CD4-positive, alpha-beta T cell treated with Interleukin-6 at 100 ng/mL for 8 hours (primary cell): ENCODE measurements at regions not wholly inside any gene's neighbourhood (a gene's known extent, or its start where the extent isn't known, plus 50 kb on each side); places are given as distances from the start of the nearest gene placed in this dataset.
"Not testable (repeated sequence)": the region's sequence is repeated elsewhere in the genome, so short reads cannot be mapped to it uniquely, and the experiment has no call there.

ENCODE experiments used
- DNase-seq: peaks from one replicate; pipeline ENCODE4 v3.0.0-alpha.2; 2020; ENCODE audit warnings: mixed read lengths, low spot score

DNA sequence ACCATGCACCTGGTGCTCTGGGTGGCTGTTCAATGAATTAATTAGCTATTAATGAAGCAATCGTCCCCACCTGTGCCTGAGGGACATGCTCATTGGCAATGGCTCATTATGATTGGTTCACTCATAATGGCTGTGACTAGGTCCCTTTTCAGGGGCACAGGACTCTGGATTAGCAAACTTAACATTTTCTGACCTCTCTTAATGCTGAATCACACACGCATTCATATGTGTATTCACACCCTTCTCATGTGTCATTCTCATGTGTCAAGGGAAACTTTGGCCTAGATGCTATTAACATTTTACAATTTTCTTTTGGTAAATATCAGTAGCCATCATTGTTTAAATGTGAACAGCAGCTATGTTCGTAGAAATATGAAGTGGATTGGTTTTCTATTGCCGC, 98.9 kb upstream of the PMAIP1 start:
- DNase-seq: no peak

DNA sequence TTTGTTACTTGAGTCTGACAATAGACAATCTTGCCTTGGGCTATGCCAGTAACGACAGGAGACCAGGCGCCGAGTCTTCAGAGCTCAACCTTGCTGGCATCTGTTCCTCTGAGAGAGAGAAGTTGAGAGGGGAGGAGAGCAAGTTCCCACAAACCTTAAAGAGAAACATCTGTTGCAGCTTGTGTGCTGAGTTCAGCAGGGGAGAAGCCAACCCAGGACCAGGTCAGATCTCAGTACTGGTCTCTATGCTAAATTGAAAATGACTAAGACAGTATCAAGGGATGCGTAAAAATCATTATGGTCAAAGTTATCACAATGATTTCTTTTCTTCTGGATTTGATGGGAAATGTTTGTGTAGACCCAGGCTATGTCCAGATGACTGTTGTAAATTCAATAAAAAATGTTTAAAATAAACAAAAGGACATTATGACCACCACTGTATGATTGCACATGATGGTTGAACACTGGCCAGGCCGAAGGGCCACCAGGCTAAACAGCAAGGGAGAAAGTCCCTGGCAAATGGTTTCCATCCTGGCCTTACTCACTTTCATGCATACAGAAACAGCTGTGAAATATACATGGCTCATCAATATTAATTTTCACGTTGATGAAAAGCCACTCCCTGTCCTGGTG, 100.3 kb upstream of the PMAIP1 start:
- DNase-seq: no peak

DNA sequence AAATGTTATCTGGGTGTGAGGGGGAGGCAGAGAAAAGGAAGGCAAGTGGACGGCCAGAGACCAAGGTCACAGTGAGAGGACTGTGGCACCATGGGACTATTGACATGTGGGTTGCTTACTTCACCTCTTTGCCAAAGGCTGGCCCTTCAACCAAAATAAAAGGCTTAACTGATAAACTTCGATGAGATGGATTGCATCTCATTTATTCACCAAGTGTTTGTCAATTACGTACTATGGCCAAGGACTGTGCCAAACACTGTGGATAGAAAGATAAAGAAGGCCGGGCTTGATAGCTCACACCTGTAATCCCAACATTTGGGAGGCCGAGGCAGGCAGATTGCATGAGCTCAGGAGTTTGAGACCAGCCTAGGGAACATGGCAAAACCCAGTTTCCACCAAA, 98.7 kb upstream of the CCBE1 start:
- DNase-seq: no peak

DNA sequence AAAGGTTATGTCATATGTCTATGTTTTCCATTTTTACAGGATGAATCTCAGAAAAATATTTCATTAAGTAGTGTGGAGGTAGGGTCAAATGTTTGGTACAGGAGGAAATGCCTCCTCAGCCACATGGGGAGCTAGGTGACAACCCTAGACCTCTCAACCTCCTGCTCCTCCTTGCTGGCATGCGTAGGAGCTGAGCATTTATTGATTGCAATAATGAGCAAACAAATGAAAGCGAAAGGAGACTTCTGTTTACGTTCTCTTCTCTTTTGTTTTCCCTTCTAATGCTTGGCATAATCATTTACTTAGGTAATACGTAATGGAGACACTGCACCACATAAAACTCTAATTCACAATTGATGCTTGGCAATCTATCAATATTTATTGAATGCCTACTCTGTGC, 95.1 kb upstream of the CCBE1 start:
- no peak for DNase-seq

DNA sequence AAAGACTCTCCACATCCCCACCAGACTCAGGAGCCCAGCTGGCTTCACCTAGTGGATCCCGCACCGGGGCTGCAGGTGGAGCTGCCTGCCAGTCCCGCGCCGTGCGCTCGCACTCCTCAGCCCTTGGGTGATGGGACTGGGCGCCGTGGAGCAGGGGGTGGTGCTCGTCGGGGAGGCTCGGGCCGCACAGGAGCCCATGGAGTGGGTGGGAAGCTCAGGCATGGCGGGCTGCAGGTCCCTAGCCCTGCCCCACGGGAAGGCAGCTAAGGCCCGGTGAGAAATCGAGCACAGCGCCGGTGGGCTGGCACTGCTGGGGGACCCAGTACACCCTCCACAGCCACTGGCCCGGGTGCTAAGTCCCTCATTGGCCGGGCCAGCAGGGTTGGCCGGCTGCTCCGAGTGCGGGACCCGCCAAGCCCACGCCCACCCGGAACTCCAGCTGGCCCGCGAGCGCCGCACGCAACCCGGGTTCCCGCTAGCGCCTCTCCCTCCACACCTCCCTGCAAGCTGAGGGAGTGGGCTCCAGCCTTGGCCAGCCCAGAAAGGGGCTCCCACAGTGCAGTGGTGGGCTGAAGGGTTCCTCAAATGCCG, 93.2 kb upstream of the CCBE1 start:
- DNase-seq: not testable (repeated sequence)

DNA sequence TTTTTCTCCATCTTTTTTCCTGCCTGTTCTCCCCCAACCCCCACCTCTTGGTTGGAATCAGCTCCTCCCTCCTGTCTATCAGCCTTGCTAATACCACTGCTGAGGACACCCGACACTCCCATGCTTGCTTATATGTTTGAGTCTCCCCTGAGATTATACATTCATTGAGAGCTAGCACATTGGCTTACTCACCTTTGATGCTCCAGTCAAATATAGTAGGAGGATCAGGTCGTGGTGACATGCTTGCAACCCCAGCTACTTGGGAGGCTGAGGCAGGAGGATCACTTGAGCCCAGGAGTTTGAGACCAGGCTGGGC, 91.5 kb upstream of the CCBE1 start:
- no peak for DNase-seq

DNA sequence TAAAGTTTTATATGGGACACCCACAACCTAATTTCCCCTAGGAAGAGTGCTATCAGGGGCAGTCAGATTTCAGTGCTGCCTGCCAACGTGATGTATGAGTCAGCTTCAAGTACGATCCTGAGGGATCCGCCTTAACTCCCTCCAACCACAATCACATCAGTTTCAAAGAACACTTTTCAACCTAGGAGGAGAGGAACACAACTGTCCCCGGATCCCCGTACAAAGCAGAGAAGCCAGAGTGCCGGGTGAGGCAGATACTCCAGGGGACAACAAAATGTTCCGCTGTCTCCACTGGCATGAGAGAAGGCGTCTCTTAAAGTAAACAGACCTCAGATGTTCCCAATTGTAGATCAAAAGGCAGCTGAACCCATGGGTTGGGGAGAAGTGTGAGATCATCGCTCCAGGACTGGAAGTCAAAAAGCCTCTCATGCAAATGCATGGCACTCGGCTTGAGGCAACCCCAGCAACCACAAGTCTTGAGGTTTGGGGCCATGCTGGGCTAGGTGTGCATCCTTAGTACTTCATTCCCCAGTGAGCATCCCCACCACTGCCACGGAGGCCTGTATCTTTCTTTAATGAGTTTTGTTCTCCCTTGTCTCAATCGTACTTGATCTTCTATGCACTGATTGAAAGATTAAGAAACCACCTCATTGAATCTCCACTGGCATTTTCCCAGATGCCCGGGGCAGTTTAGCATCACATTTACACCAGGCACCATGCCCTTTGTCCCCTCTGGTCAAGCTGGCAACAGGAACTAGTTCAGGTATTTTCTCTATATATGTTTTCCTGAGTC, 91.0 kb upstream of the CCBE1 start:
- no peak for DNase-seq

DNA sequence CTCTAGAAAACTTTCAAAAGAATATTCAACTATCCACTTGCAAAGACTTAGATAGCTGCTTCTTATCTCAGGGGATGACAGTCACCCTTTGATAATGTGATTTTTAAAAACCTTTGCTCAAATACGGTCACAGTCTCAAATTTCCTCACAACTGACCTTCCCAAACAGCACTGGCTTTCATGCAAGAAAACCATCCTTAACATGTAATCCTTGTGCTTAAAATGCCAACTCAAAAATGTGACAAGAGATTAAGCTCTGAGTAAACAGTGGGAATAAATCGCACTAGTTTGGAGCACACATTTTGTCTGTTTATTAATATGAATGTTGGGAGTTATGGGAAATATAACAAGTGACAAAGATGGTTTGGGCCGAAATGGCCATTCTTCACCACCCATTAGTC, 87.5 kb upstream of the CCBE1 start:
- no peak for DNase-seq

DNA sequence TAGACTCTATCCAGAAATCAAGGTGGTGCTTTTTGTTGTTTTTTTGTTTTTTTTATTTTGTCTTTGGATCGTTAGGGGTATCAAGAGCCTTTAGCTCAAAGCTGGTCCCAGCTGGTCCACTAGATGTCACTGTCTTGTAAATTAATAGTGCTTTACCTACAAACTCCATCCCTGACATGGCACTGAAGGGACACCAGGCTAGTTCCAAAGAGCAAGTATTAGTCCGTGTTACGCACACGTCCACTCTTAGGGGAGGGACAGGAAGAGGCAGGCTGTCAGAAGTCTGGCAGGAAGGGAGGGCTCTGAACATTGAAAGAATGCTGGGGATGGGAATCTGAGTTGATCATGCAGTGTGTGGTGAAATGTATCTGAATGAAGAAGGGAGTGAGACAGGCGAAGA, 85.9 kb upstream of the CCBE1 start:
- no peak for DNase-seq

DNA sequence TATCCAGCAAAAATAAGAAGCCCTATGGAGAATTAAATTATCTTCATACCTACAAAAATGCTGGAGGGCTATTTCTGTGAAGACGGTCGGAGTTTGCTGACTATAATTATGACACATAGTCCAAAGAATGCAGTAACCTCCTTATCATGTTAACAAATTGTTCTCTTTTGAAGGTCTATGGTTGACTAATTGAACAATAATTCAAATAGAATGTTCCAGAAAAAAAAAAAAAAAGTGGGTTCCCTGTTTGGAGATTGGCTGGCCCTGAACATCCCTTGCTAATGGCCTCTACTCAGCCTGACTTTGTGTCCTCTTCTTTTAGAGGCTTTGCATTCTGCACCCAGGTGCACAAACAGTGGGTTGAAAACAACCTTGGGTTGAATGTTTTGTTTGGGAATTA, 82.8 kb upstream of the CCBE1 start:
- DNase-seq: no peak

DNA sequence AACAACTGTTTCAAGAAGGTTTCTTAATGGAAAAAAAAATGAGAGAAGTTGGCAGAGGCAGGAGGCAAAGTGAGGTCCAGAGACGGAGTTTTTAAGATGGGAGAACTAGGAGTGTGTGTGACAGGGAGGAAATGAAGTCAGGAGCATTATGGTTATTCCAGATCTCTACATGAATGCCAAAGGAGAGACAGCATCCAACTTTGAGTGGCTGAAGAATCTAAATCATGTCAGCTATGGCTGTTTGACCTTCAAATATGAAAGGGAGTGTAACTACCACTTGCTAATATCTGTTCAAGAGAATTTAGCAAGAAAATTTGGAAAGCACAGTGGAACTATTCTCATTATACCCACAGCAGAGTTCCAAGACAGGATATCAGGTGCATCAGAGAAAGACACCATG, 81.2 kb upstream of the CCBE1 start:
- no peak for DNase-seq

DNA sequence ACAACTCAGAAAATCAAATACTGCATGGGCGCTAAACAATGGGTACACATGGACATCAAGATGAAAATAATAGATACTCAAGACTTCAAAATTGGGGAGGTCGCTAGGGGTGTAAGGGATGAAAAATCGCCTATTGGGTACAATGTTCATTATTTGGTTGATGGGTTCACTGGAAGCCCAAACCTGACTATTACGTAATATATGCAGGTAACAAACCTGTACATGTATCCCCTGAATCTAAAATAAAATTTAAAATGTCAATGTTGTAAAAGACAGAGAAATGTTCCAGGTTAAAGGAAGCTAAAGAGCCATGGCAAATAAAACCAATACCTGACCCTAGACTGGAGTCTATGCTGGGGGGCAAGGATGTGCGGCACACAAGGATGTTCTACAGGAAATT, 80.4 kb upstream of the CCBE1 start:
- DNase-seq: no peak

DNA sequence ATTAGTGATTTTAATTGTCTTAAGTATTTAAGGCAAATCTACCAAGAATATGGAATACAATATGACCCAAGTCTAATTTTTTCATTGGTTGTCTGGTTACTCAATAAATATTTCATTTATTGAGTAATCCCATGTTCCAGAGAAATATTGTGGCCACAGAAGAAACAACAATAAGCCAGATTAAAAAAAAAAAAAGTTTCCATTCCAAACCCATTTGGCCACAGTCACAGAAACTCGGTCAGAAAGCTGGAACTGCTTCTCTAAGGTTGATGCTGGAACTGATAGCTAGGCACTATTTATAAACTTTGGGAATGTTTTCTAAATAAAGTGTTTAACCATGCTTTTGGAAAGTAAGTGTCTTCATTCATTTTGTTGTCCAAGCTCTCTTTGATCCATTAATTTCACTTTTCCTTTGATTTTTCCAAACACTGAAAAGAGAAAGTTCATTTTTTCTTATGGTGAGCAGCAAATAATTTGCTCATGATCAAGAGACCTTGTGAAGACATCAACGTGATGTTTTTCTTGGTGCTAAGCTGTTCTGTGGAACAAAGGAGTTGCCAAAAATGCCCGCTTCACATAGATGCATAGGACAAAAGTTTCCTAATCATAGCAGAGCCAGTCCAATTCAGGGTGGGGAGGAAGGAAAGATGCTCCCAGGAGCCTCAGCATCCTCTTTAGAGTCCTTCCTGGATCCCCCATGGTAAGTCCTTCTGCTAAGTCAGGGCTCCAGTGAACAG, 72.1 kb upstream of the CCBE1 start:
- no peak for DNase-seq

DNA sequence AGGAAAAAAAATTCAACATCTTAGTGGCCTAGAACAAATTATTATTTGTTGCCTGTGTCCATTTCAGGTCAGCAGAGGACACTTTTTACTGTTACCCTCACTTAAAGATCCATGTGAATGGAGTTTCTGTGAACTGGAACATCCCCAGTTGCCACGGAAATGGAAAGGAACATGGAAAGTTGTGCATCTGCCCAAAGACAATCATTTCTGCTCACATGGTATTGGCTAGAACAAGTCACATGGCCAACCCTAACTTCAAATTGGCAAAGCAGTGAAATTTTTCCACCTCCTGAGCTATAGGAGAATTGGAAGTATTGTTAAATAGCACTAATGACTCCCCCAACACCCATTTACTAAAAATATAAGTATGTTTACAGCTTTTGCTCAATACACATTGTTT, 71.2 kb upstream of the CCBE1 start:
- DNase-seq: no peak

DNA sequence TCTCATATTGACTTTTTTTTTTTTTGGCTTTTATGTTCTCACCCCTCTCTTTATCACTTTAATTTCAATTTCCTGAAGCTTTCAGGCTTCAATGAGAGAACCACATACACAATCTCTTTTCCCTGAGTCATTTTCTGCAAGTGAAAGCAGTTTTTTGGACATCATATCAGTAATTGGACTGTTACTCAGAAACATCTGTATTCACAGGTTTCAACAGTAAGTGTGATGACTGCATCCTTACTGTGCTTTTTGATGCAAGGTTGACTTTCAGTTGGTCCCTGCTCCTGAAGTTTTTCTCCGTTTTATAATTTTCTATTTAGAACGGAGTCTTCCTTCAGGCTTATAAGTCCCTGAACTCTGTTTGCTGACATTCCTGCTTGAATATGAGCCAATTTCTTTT, 70.5 kb upstream of the CCBE1 start:
- no peak for DNase-seq

DNA sequence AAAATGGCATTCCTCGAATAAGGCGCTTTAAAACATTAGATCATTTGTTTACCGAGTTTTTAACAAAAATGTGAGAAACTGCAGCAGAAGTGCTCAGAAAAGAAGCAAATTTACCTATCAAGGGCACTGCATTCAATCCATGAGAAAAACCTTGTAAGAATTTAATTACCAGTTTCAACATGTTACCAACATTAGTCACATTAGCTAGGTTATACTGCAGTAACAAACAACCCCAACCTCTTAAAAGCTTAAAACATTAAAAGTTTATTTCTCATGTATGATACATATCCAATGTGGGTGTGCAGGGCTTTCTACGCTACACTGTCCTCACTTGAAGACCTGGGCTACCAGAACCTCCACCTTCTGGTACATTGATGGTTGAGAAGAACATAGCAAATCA, 68.1 kb upstream of the CCBE1 start:
- no peak for DNase-seq

DNA sequence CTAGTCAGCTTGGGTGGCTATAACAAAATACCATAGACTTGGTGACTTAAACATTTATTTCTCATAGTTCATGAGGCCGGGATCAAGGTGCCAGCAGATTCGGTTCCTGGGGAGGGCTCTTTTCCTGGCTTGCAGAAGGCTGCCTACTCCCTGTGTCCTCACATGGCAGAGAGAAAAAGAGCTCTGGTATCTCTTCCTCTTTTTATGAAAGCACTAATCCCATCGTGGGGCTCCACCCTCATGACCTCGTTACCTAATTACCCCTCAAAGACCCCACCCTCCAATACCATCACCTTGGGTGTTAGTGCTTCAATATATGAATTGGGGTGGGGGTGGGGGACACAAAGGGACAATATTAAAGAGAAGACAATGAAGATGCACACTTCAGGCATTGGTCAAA, 67.1 kb upstream of the CCBE1 start:
- no peak for DNase-seq

DNA sequence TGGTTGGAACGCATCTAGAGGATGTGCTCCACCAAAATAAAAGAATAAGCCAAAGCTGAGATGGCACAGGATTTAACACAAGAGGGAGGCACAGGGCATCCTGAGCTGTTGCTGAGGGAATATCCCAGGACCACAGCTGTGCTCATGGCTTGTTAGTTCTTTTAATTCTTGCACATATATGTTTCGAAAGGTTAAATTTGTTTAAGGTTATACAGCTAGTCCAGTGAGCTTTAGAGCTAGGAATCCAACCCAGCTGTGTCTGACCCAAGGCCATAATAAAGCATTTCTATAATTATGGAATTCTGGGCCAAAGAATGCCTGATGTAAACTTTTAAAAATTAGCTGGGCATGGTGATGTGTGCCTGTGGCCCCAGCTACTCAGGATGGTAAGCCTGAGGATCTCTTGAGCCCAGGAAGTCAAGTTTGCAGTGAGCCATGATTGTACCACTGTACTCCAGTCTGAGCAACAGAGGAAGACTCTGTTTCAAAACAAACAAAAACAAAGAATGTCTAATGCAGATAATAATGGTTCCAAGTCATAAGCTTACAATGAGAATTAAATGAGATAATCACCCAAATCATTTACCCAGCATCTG, 66.4 kb upstream of the CCBE1 start:
- no peak for DNase-seq

DNA sequence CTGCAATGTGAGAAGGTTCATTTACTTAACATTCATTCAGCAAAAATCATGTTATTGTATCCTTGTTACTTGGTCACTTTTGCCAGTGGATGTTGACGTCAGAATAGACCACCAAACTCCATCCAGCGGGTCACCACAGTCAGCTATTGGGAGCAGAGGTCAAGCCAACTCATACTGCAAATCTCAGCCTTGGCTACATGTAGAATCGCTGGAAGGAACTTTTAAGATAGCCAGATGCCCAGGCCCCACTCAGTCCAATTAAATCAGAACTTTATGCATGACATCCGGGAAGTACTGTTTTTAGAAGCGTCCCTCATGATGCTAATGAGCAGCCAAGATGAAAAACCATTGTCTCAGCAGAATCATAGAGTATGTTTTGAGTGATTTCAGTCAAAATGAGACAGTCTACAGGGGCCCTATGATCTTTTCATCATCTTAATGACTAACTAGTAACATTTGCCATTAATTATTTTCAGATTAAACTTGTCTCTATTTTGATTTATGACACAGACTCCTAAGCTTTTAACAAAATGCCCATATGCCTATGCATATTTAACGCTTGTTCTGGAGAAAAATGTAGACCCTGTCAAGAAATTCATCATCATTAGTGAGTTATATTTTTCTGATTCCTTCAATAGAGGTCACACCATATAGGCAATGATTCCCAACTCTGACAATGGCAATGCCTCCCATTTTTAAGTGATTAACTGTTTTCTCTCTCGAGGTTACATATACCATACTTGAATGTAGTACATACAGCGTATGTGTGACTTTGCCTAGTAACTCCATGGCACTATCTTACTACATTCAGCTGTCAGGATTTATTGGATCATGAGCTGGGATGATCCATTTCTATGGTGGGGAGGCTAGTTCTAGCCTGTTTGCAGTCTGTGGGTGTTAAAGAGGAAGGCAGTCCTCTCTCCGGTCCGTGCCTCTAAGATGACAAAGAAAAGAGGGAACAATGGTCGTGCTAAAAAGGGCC, 63.7 kb upstream of the CCBE1 start:
- no peak for DNase-seq

DNA sequence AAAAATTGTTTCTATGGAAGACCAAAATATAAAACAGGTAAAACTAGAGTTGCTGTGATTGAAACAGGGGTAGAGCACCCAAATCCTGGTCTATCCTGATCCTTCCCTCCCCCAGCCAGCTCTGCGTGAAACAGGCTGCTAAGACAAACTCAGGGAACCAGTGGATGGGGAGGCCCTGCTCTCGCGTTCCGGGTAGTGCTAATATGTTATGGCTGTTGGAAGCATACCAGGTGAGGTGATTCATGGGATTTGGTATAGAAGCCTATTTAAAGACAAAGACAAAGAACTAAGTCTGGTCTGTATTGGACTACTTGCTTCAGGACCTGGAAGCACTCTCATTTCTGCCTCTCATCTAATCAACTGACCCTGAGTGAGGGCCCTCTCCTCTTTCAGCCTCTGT, 63.0 kb upstream of the CCBE1 start:
- DNase-seq: no peak

DNA sequence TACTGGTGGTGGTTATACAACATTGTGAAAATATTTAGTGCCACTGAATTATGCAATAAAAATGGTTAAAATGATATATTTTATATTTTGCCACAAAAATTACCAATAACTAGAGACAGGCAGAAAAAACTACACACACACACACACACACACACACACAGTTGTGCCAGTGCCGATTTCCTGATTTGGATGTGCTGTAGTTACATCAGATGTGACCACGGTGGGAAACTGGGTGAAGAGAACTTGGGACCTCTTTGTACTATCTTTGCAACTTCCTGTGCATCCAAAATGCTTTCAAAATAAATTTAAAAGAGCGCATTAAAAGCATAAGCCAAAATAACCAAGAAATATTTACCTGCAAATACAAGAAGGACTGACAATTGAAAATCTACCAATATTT, 61.6 kb upstream of the CCBE1 start:
- no peak for DNase-seq

DNA sequence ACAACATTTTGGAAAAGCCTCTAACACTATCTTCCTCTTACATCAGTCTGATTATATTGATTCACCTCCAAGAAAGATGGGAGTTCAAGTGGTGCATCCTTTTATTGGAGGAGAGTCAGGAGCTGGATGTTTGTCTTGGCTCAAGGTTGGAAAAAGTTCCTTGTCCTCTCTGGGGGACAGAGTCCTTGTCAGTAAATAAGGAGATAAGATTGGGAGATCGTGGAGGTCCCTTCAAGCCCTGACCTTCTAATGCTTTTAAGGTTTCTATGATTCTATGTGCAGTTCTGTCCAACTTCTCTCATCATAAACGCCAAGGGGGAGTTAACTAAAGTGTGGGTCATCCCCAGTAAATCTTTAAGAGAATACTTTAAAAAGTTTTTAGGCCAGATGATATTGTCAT, 60.9 kb upstream of the CCBE1 start:
- no peak for DNase-seq
